Smooth muscle cell (in vitro differentiated cells): ENCODE measurements at regions not wholly inside any gene's neighbourhood (a gene's known extent, or its start where the extent isn't known, plus 50 kb on each side); places are given as distances from the start of the nearest gene placed in this dataset.

Experiments used
- DNase-seq: peaks from one replicate; lab custom pipeline; 2025; ENCODE audit not compliant: unreplicated experiment; lab: John Stamatoyannopoulos, UW
- H2AFZ ChIP-seq: fragments of 200-600 bp; sonication (generic); 2 replicates; pipeline ENCODE4 v1.6.0; 2016; ENCODE audit warnings: antibody characterized with exemption, low read depth, mild to moderate bottlenecking
- H3F3A ChIP-seq: fragments of 200-600 bp; sonication (generic); 2 replicates; pipeline ENCODE4 v1.6.0; 2017; ENCODE audit warnings: antibody characterized with exemption, low read depth
- H3K27ac ChIP-seq: fragments of 200-600 bp; sonication (generic); 2 replicates; pipeline ENCODE4 v1.5.1; 2016; ENCODE audit warnings: low read depth, mild to moderate bottlenecking
- H3K27me3 ChIP-seq: fragments of 200-600 bp; sonication (generic); 2 replicates; pipeline ENCODE4 v1.6.1; 2016; ENCODE audit warnings: low read depth, mild to moderate bottlenecking
- H3K36me3 ChIP-seq: fragments of 200-600 bp; sonication (generic); 2 replicates; pipeline ENCODE4 v1.5.1; 2016; ENCODE audit warnings: low read depth
- H3K4me1 ChIP-seq: fragments of 200-600 bp; sonication (generic); 2 replicates; pipeline ENCODE4 v1.5.1; 2016; ENCODE audit warnings: low read depth
- H3K4me2 ChIP-seq: fragments of 200-600 bp; sonication (generic); 2 replicates; pipeline ENCODE4 v1.6.0; 2016; ENCODE audit warnings: mild to moderate bottlenecking
- H3K4me3 ChIP-seq: fragments of 200-600 bp; sonication (generic); 2 replicates; pipeline ENCODE4 v1.5.1; 2016; ENCODE audit warnings: mild to moderate bottlenecking
- H3K79me2 ChIP-seq: fragments of 200-600 bp; sonication (generic); 2 replicates; pipeline ENCODE4 v1.6.0; 2016; ENCODE audit warnings: low read depth, mild to moderate bottlenecking
- H3K9ac ChIP-seq: fragments of 200-600 bp; sonication (generic); 2 replicates; pipeline ENCODE4 v1.6.0; 2016; ENCODE audit warnings: low read depth
- H3K9me3 ChIP-seq: fragments of 200-600 bp; sonication (generic); replicated peaks from 2 replicates; pipeline ENCODE4 v1.5.1; 2016; ENCODE audit warnings: low read depth
- H4K20me1 ChIP-seq: fragments of 200-600 bp; sonication (generic); 2 replicates; pipeline ENCODE4 v1.6.0; 2016; ENCODE audit warnings: low read depth
- CTCF ChIP-seq: fragments of 200-600 bp; sonication (generic); IDR thresholded peaks from 2 replicates; pipeline ENCODE4 v1.5.1; 2017; ENCODE audit warnings: borderline replicate concordance, mild to moderate bottlenecking, antibody characterized with exemption; ENCODE audit not compliant: insufficient read depth, poor library complexity, severe bottlenecking
- WGBS: methylation state at CpG from one replicate; pipeline ENCODE4 v1.1.7; 2016; ENCODE audit warnings: low lambda C conversion rate; 5-methylcytosine and 5-hydroxymethylcytosine counted together

GRCh38 chr22:44387486-44387885 is 74.7 kb upstream of the SHISAL1 start:
- DNase-seq: no peak
- peaks cover under 1% of the 10 kb centered on the region for H3K4me1 ChIP-seq
- H3K36me3 ChIP-seq: no peaks in the 10 kb centered on the region
- no peak overlapping the region for H3K4me3 ChIP-seq
- no peak for TF ChIP-seq CTCF
- H3K27ac ChIP-seq: no peak overlapping the region
- H3F3A ChIP-seq: no peaks in the 10 kb centered on the region
- no peak overlapping the region for H3K4me2 ChIP-seq
- H3K9ac ChIP-seq: no peak overlapping the region
- H3K9me3 ChIP-seq: no peaks in the 10 kb centered on the region
- H4K20me1 ChIP-seq: no peaks in the 10 kb centered on the region
- no peak overlapping the region for H2AFZ ChIP-seq
- no peaks in the 10 kb centered on the region for H3K79me2 ChIP-seq
- 89% methylated on average over 10 of the region's 10 CpGs for WGBS
- H3K27me3 ChIP-seq: peaks cover 5% of the 10 kb centered on the region

- WGBS: 89% methylated on average over 20 of the region's 20 CpGs
- no peak overlapping the region for H3K4me3 ChIP-seq
- no peak for TF ChIP-seq CTCF
- H3K36me3 ChIP-seq: no peaks in the 10 kb centered on the region
- no peak overlapping the region for H3K27ac ChIP-seq
- no peak overlapping the region for H3K9ac ChIP-seq
- H2AFZ ChIP-seq: no peak overlapping the region
- H3K4me1 ChIP-seq: peaks cover 3% of the 10 kb centered on the region
- no peak for DNase-seq
- H3K4me2 ChIP-seq: no peak overlapping the region
- H3K9me3 ChIP-seq: no peaks in the 10 kb centered on the region
- H3K27me3 ChIP-seq: peaks cover 5% of the 10 kb centered on the region
- no peaks in the 10 kb centered on the region for H4K20me1 ChIP-seq
- H3F3A ChIP-seq: no peaks in the 10 kb centered on the region
- H3K79me2 ChIP-seq: no peaks in the 10 kb centered on the region
These were observed 73.8 kb upstream of the SHISAL1 start for GRCh38 chr22:44386386-44387035.

DNA sequence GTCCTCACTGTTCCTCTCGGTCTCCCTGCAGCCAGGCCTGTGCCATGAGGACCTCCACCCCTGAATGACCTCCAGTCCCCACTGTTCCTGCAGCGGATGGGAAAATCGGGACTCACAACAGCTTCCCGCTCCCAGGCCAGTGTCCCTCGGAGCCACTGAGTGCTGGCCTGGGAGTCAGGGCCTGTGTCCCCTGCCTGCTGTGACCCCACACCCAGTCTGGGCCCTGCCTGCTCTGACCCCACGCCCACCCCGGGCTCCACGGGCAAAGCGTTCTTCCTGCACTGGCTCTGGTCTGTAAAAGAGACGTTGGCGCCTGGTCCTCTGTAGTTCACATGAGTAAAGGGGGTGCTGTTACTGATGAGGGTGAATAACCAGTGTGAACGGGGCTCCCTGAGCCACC is 73.0 kb upstream of the SHISAL1 start:
- Histone ChIP-seq H3K4me3 (no peak overlapping the region), H3K27me3 (peaks cover 5% of the 10 kb centered on the region), H4K20me1 (no peaks in the 10 kb centered on the region), H2AFZ (no peak overlapping the region), H3K79me2 (no peaks in the 10 kb centered on the region), H3F3A (no peaks in the 10 kb centered on the region), H3K9me3 (no peaks in the 10 kb centered on the region), H3K4me1 (peaks cover 3% of the 10 kb centered on the region), H3K9ac (no peak overlapping the region), H3K4me2 (no peak overlapping the region), H3K27ac (no peak overlapping the region), H3K36me3 (no peaks in the 10 kb centered on the region)
- WGBS: 98% methylated on average over 12 of the region's 12 CpGs
- DNase-seq: no peak
- TF ChIP-seq CTCF: no peak

GRCh38 chr22:44385296-44385610 is 72.5 kb upstream of the SHISAL1 start:
- Histone ChIP-seq H3K4me2 (no peak overlapping the region), H3K4me1 (peaks cover 3% of the 10 kb centered on the region), H3K79me2 (no peaks in the 10 kb centered on the region), H3K4me3 (no peak overlapping the region), H2AFZ (no peak overlapping the region), H4K20me1 (no peaks in the 10 kb centered on the region), H3K9ac (no peak overlapping the region), H3K9me3 (no peaks in the 10 kb centered on the region), H3K27me3 (peaks cover 5% of the 10 kb centered on the region), H3K27ac (no peak overlapping the region), H3K36me3 (no peaks in the 10 kb centered on the region), H3F3A (no peaks in the 10 kb centered on the region)
- no peak for DNase-seq
- WGBS: 90% methylated on average over 12 of the region's 14 CpGs
- no peak for TF ChIP-seq CTCF
